ENCODE measurements at regions not wholly inside any gene's neighbourhood (a gene's known extent, or its start where the extent isn't known, plus 50 kb on each side); places are given as distances from the start of the nearest gene placed in this dataset.

DNA sequence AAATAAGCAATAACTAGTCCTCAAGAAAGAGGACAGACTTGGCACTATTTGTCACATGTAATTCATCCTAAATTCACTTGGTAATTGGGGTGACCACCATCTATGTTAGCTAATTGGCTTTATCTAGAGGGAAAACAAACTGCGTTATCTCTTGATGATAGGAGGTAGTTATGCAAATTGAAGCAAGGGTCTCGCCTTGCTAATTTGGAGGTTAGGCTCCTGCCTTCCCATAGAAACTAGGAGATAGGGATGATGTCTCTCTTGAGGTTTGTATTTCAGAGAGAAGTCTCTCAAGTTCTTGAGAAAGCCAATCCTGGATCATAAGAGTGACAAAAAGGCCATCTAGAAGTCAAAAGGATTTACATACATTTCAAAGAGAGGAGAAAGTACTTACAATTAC is 179.9 kb downstream of the SLITRK6 start:
- H3K9me2 ChIP-seq (replicated peaks; ENCODE audit: control insufficient read depth, low read length) = no peaks in the 10 kb centered on the region
- TF ChIP-seq, protein P1, sequence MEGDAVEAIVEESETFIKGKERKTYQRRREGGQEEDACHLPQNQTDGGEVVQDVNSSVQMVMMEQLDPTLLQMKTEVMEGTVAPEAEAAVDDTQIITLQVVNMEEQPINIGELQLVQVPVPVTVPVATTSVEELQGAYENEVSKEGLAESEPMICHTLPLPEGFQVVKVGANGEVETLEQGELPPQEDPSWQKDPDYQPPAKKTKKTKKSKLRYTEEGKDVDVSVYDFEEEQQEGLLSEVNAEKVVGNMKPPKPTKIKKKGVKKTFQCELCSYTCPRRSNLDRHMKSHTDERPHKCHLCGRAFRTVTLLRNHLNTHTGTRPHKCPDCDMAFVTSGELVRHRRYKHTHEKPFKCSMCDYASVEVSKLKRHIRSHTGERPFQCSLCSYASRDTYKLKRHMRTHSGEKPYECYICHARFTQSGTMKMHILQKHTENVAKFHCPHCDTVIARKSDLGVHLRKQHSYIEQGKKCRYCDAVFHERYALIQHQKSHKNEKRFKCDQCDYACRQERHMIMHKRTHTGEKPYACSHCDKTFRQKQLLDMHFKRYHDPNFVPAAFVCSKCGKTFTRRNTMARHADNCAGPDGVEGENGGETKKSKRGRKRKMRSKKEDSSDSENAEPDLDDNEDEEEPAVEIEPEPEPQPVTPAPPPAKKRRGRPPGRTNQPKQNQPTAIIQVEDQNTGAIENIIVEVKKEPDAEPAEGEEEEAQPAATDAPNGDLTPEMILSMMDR (IDR thresholded peaks at IDR 0.05; ENCODE audit: low read depth, low read length, poor library complexity, severe bottlenecking) = no peak
- TF ChIP-seq EZH2phosphoT487 (IDR thresholded peaks at IDR 0.05; ENCODE audit: borderline replicate concordance, low read length) = no peak
- no peaks in the 10 kb centered on the region for H3K27me3 ChIP-seq (ENCODE audit: control insufficient read depth, low read length)

DNA sequence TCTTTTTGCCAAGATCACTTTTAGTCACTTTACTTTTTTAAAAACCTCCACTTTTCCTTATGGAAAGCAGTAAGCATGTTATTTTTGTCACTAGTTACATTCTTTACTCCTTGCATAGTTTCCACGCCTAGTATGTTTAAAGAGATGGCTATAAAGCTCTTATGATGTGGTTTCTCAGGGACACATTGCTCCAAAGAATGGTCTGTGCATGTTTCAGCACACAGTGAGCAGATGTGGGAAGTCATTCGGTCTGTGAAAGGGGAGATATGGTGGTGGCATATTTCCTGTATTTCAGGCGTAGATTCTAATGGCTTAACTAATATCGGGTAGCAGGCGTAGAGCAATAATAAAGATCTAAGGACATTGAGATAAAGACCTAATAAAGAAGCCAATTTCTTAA is 180.7 kb downstream of the SLITRK6 start:
- Histone ChIP-seq H3K4me3 (ENCODE audit: low read length) (no peak overlapping the region), H3K4me1 (ENCODE audit: control insufficient read depth, low read length) (no peaks in the 10 kb centered on the region), H3K9me2 (replicated peaks; ENCODE audit: control insufficient read depth, low read length) (no peaks in the 10 kb centered on the region), H3K36me3 (ENCODE audit: control insufficient read depth, low read length) (no peaks in the 10 kb centered on the region), H3K79me2 (ENCODE audit: control insufficient read depth, low read length) (no peaks in the 10 kb centered on the region), H3K9me3 (ENCODE audit: control insufficient read depth, insufficient read depth, low read length) (no peaks in the 10 kb centered on the region), H3F3A (ENCODE audit: control insufficient read depth, insufficient read depth) (no peaks in the 10 kb centered on the region), H4K20me1 (ENCODE audit: control insufficient read depth, insufficient read depth, low read depth, low read length) (no peaks in the 10 kb centered on the region), H3K4me2 (ENCODE audit: low read length) (no peak overlapping the region), H3K27ac (ENCODE audit: low read depth, low read length) (no peak overlapping the region), H3K27me3 (ENCODE audit: control insufficient read depth, low read length) (no peaks in the 10 kb centered on the region)
- TF ChIP-seq, protein P1 (IDR thresholded peaks at IDR 0.05; ENCODE audit: low read depth, low read length, poor library complexity, severe bottlenecking) = no peak
- no peak for TF ChIP-seq EZH2phosphoT487 (IDR thresholded peaks at IDR 0.05; ENCODE audit: borderline replicate concordance, low read length)

More for the DNA sequence above, 179.9 kb downstream of the SLITRK6 start:
- Histone ChIP-seq H3K27ac (ENCODE audit: low read depth, low read length) (no peak overlapping the region), H3K9me3 (ENCODE audit: control insufficient read depth, insufficient read depth, low read length) (no peaks in the 10 kb centered on the region), H3K4me1 (ENCODE audit: control insufficient read depth, low read length) (no peaks in the 10 kb centered on the region), H3K4me3 (ENCODE audit: low read length) (no peak overlapping the region), H3F3A (ENCODE audit: control insufficient read depth, insufficient read depth) (no peaks in the 10 kb centered on the region), H3K4me2 (ENCODE audit: low read length) (no peak overlapping the region), H3K36me3 (ENCODE audit: control insufficient read depth, low read length) (no peaks in the 10 kb centered on the region), H4K20me1 (ENCODE audit: control insufficient read depth, insufficient read depth, low read depth, low read length) (no peaks in the 10 kb centered on the region), H3K79me2 (ENCODE audit: control insufficient read depth, low read length) (no peaks in the 10 kb centered on the region)

DNA sequence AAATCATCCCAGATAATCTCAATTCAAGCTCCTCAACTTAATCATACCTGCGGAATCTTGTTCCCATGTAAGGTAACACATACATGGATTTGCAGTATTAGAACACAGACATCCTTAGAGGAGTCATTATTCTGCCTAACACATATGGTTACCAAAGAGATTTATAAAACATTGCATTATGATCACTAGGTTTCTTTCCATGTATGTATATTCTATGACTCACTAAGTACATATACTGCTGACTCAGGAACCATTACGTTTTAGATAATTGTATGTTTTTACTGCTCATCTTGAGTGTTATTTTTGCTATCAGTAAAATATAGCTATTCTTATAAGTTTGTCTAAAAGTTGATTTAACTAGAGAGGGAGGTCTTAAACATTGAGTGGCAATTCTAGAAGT is 182.9 kb downstream of the SLITRK6 start:
- H3K27me3 ChIP-seq (ENCODE audit: control insufficient read depth, low read length) = no peaks in the 10 kb centered on the region
- H3K4me3 ChIP-seq (ENCODE audit: low read length) = no peak overlapping the region
- H3K4me2 ChIP-seq (ENCODE audit: low read length) = no peak overlapping the region
- H3F3A ChIP-seq (ENCODE audit: control insufficient read depth, insufficient read depth) = no peaks in the 10 kb centered on the region
- no peaks in the 10 kb centered on the region for H3K9me3 ChIP-seq (ENCODE audit: control insufficient read depth, insufficient read depth, low read length)
- TF ChIP-seq EZH2phosphoT487 (IDR thresholded peaks at IDR 0.05; ENCODE audit: borderline replicate concordance, low read length) = no peak
- TF ChIP-seq, protein P1 (IDR thresholded peaks at IDR 0.05; ENCODE audit: low read depth, low read length, poor library complexity, severe bottlenecking) = no peak
- no peaks in the 10 kb centered on the region for H3K4me1 ChIP-seq (ENCODE audit: control insufficient read depth, low read length)
- no peaks in the 10 kb centered on the region for H3K79me2 ChIP-seq (ENCODE audit: control insufficient read depth, low read length)
- H3K9me2 ChIP-seq (replicated peaks; ENCODE audit: control insufficient read depth, low read length) = no peaks in the 10 kb centered on the region
- no peaks in the 10 kb centered on the region for H4K20me1 ChIP-seq (ENCODE audit: control insufficient read depth, insufficient read depth, low read depth, low read length)
- no peak overlapping the region for H3K27ac ChIP-seq (ENCODE audit: low read depth, low read length)
- no peaks in the 10 kb centered on the region for H3K36me3 ChIP-seq (ENCODE audit: control insufficient read depth, low read length)

DNA sequence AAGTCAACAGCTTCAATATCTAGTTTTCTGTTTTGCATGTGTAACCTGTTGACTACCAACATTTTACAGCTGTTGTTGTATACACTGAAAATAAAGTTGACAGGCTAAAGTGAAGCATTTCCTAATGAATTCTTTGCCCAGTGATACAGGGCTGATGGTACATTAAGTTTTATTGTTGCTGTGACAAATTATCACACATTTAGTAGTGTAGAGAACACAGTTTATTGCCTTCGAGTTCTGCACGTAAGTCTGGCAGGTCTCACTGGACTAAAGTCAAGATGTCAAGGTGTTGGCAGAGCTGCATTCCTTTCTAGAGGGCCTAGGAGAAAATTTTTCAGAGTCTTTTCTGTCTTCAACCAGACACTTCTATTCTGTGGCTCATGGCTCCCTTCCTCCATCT is 184.2 kb downstream of the SLITRK6 start:
- H3K4me1 ChIP-seq (ENCODE audit: control insufficient read depth, low read length) = no peaks in the 10 kb centered on the region
- H3F3A ChIP-seq (ENCODE audit: control insufficient read depth, insufficient read depth) = no peaks in the 10 kb centered on the region
- H3K36me3 ChIP-seq (ENCODE audit: control insufficient read depth, low read length) = no peaks in the 10 kb centered on the region
- no peak overlapping the region for H3K27ac ChIP-seq (ENCODE audit: low read depth, low read length)
- no peaks in the 10 kb centered on the region for H3K9me3 ChIP-seq (ENCODE audit: control insufficient read depth, insufficient read depth, low read length)
- H4K20me1 ChIP-seq (ENCODE audit: control insufficient read depth, insufficient read depth, low read depth, low read length) = no peaks in the 10 kb centered on the region
- H3K4me2 ChIP-seq (ENCODE audit: low read length) = no peak overlapping the region
- H3K27me3 ChIP-seq (ENCODE audit: control insufficient read depth, low read length) = no peaks in the 10 kb centered on the region
- no peaks in the 10 kb centered on the region for H3K79me2 ChIP-seq (ENCODE audit: control insufficient read depth, low read length)
- no peak overlapping the region for H3K4me3 ChIP-seq (ENCODE audit: low read length)
- no peaks in the 10 kb centered on the region for H3K9me2 ChIP-seq (replicated peaks; ENCODE audit: control insufficient read depth, low read length)
- TF ChIP-seq, protein P1 (IDR thresholded peaks at IDR 0.05; ENCODE audit: low read depth, low read length, poor library complexity, severe bottlenecking) = no peak
- TF ChIP-seq EZH2phosphoT487 (IDR thresholded peaks at IDR 0.05; ENCODE audit: borderline replicate concordance, low read length) = no peak

Measured in DOHH2 (cell line).